PC-9 (cell line): ENCODE measurements at regions not wholly inside any gene's neighbourhood (a gene's known extent, or its start where the extent isn't known, plus 50 kb on each side); places are given as distances from the start of the nearest gene placed in this dataset.

Experiments used
- BruUV-seq: library from RNA; stranded (reverse); fragments of 400-500 nt; replicated peaks from 2 replicates; lab custom pipeline; 2021; lab: Mats Ljungman, UMichigan
- CTCF ChIA-PET: fragments of 300-600 bp; sonication (Branson Sonifier 250); formaldehyde crosslinking; loops from one replicate; lab custom pipeline; 2022; ENCODE audit warnings: antibody characterized with exemption; lab: Charles Lee
- POLR2A ChIA-PET: fragments of 300-600 bp; sonication (Branson Sonifier 250); formaldehyde crosslinking; loops from one replicate; lab custom pipeline; 2022; ENCODE audit warnings: antibody characterized with exemption; ENCODE audit not compliant: unreplicated experiment; lab: Charles Lee
- DNase-seq, 2 experiments: peaks; one replicate each; pipeline versions ENCODE4 v3.0.0 to v3.0.0-alpha.2; 2015 to 2022; ENCODE audit warnings: mixed read lengths in 1 of 2
- H2AFZ ChIP-seq: fragments of 200-600 bp; sonication (generic); 2 replicates; pipeline ENCODE4 v1.8.1; 2017; ENCODE audit warnings: antibody characterized with exemption
- H3F3A ChIP-seq: fragments of 200-600 bp; sonication (generic); 2 replicates; pipeline ENCODE4 v1.8.1; 2017; ENCODE audit warnings: antibody characterized with exemption, mild to moderate bottlenecking, low read depth; ENCODE audit not compliant: insufficient read depth
- H3K27ac ChIP-seq: fragments of 200-600 bp; sonication (generic); 2 replicates; pipeline ENCODE4 v1.6.1; 2016; ENCODE audit warnings: mixed run types
- H3K27me3 ChIP-seq: fragments of 200-600 bp; sonication (generic); 2 replicates; pipeline ENCODE4 v1.6.1; 2016; ENCODE audit warnings: low read depth, mixed run types; ENCODE audit not compliant: insufficient read depth
- H3K36me3 ChIP-seq: fragments of 200-600 bp; sonication (generic); 2 replicates; pipeline ENCODE4 v1.6.1; 2016; ENCODE audit warnings: low read depth, mixed run types
- H3K4me1 ChIP-seq: fragments of 200-600 bp; sonication (generic); replicated peaks from 2 replicates; pipeline ENCODE4 v1.6.1; 2016; ENCODE audit warnings: mixed run types; ENCODE audit not compliant: insufficient read depth
- H3K4me2 ChIP-seq: fragments of 200-600 bp; sonication (generic); 2 replicates; pipeline ENCODE4 v1.6.1; 2017; ENCODE audit warnings: mixed run types
- H3K4me3 ChIP-seq: fragments of 200-600 bp; sonication (generic); 2 replicates; pipeline ENCODE4 v1.6.1; 2016; ENCODE audit warnings: mixed run types
- H3K79me2 ChIP-seq: fragments of 200-600 bp; sonication (generic); 2 replicates; pipeline ENCODE4 v1.6.1; 2017; ENCODE audit warnings: low read depth, mixed run types
- H3K9me2 ChIP-seq: fragments of 200-600 bp; sonication (generic); 2 replicates; pipeline ENCODE4 v1.8.1; 2017; ENCODE audit warnings: mild to moderate bottlenecking; ENCODE audit not compliant: insufficient read depth
- H3K9me3 ChIP-seq: fragments of 200-600 bp; sonication (generic); 2 replicates; pipeline ENCODE4 v1.8.1; 2016; ENCODE audit warnings: low read depth; ENCODE audit not compliant: insufficient read depth
- H4K20me1 ChIP-seq: fragments of 200-600 bp; sonication (generic); 2 replicates; pipeline ENCODE4 v1.8.1; 2017; ENCODE audit not compliant: insufficient read depth
- EZH2 ChIP-seq: fragments of 200-600 bp; sonication (generic); IDR thresholded peaks from 2 replicates; pipeline ENCODE4 v1.8.0; 2017; ENCODE audit warnings: antibody characterized with exemption, low read depth
- intact Hi-C: fragments of 100-400 bp; cut with micrococcal nuclease; formaldehyde crosslinking; loops from one replicate; pipeline ENCODE4 v1.10.0; 2022; ENCODE audit not compliant: unreplicated experiment
- TF ChIP-seq, protein P1 (sequence below): fragments of 200-600 bp; sonication (generic); conservative IDR thresholded peaks from 2 replicates; pipeline ENCODE4 v1.6.1; 2017; ENCODE audit warnings: mixed run types, antibody characterized with exemption, mild to moderate bottlenecking, moderate library complexity

DNA sequence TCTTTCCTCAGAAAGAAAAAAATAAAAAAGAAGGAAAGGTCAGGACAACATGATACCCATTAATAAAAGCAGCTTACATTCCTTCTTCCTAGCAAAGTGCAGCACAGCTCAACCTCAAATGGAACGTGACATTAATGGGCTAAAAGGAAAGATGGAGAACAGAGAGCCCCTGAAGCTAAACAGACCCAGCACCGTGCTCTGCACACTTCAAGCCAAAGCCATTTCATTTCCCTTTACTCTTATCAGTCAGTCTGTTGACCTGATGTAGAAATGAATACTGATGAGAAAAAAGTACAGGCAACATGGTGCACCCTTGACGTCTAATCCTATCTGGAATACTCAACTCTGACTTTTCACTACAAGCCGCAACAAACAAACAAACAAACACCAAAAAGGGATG, 57.7 kb upstream of the EDNRA start:
- Histone ChIP-seq H3K4me2 (no peak overlapping the region), H4K20me1 (no peaks in the 10 kb centered on the region), H3K27ac (no peak overlapping the region), H3K27me3 (no peaks in the 10 kb centered on the region), H3K9me3 (no peaks in the 10 kb centered on the region), H3K79me2 (no peaks in the 10 kb centered on the region), H3K4me1 (no peaks in the 10 kb centered on the region), H3K9me2 (no peaks in the 10 kb centered on the region), H3K36me3 (no peaks in the 10 kb centered on the region), H3F3A (no peaks in the 10 kb centered on the region), H3K4me3 (no peak overlapping the region), H2AFZ (no peak overlapping the region)
- DNase-seq, result no peak
- POLR2A ChIA-PET, result no interaction called here
- no peak for TF ChIP-seq EZH2
- TF ChIP-seq, protein P1, sequence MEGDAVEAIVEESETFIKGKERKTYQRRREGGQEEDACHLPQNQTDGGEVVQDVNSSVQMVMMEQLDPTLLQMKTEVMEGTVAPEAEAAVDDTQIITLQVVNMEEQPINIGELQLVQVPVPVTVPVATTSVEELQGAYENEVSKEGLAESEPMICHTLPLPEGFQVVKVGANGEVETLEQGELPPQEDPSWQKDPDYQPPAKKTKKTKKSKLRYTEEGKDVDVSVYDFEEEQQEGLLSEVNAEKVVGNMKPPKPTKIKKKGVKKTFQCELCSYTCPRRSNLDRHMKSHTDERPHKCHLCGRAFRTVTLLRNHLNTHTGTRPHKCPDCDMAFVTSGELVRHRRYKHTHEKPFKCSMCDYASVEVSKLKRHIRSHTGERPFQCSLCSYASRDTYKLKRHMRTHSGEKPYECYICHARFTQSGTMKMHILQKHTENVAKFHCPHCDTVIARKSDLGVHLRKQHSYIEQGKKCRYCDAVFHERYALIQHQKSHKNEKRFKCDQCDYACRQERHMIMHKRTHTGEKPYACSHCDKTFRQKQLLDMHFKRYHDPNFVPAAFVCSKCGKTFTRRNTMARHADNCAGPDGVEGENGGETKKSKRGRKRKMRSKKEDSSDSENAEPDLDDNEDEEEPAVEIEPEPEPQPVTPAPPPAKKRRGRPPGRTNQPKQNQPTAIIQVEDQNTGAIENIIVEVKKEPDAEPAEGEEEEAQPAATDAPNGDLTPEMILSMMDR, result no peak
- BruUV-seq, result no TSS peak
- CTCF ChIA-PET, result no interaction called here
- intact Hi-C loops, result no loop called here

DNA sequence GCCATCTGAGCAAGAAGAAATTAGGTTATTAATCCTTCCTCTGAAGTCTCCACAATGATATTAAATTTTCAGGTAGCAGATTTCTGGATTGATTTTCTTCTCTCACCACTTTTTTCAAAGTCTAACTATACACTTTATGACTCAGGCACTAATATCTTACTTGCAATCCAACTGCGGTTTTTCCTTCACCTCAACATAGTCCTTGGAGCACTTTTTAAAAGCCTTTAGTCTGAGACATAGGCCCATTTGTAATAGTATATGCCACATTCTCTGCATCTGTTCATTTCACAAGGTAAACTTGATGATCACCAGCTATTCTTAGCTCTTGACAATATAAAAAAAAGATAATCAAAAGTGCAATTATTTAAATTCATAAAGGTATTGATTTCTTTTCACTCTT, 55.9 kb upstream of the EDNRA start:
- Histone ChIP-seq H2AFZ (no peak overlapping the region), H3K27ac (no peak overlapping the region), H4K20me1 (no peaks in the 10 kb centered on the region), H3K4me3 (no peak overlapping the region), H3K4me1 (no peaks in the 10 kb centered on the region), H3K79me2 (no peaks in the 10 kb centered on the region), H3K27me3 (no peaks in the 10 kb centered on the region), H3K36me3 (no peaks in the 10 kb centered on the region), H3K9me2 (no peaks in the 10 kb centered on the region), H3K9me3 (no peaks in the 10 kb centered on the region), H3K4me2 (no peak overlapping the region), H3F3A (no peaks in the 10 kb centered on the region)
- TF ChIP-seq, protein P1, result no peak
- TF ChIP-seq EZH2, result no peak
- no TSS peak for BruUV-seq
- intact Hi-C loops, result no loop called here
- ChIA-PET CTCF (no interaction called here), POLR2A (no interaction called here)
- no peak for DNase-seq

DNA sequence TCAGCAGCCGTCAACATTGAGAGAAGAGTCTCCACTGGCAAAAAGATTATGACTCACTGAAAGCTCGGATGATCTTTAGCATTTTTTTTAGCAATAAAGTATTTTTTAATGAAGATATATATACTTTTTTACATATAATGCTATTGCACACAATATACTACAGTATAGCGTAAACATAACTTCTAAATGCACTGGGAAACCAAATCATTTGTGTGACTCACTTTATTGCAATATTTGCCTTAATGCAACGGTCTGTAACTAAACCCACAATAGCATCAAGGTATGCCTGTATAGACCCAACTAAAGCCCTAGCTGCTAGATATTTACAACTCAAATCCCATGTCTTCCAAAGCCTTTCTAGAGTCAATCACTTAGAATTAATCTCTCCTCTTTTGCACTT, 52.3 kb upstream of the EDNRA start:
- no peaks in the 10 kb centered on the region for H3K27me3 ChIP-seq
- intact Hi-C loops, result no loop called here
- H3K9me2 ChIP-seq, result no peaks in the 10 kb centered on the region
- H2AFZ ChIP-seq, result no peak overlapping the region
- CTCF ChIA-PET, result no interaction called here
- H3K4me3 ChIP-seq, result no peak overlapping the region
- no peaks in the 10 kb centered on the region for H3K4me1 ChIP-seq
- no peaks in the 10 kb centered on the region for H4K20me1 ChIP-seq
- H3K4me2 ChIP-seq, result no peak overlapping the region
- no TSS peak for BruUV-seq
- no peaks in the 10 kb centered on the region for H3K79me2 ChIP-seq
- H3K27ac ChIP-seq, result no peak overlapping the region
- TF ChIP-seq EZH2, result no peak
- TF ChIP-seq, protein P1, result no peak
- DNase-seq, result no peak
- POLR2A ChIA-PET, result no interaction called here
- no peaks in the 10 kb centered on the region for H3K9me3 ChIP-seq
- no peaks in the 10 kb centered on the region for H3K36me3 ChIP-seq
- H3F3A ChIP-seq, result no peaks in the 10 kb centered on the region
